GM12892 (cell line): ENCODE measurements at regions not wholly inside any gene's neighbourhood (a gene's known extent, or its start where the extent isn't known, plus 50 kb on each side); places are given as distances from the start of the nearest gene placed in this dataset.

ENCODE experiments used
- DNase-seq: peaks from one replicate; pipeline ENCODE4 v3.0.0; 2011; ENCODE audit not compliant: insufficient read length
- FAIRE-seq: peaks from 2 replicates; lab custom pipeline; 2011; peaks lifted over from hg19 to GRCh38; lab: Jason Lieb, UNC
- POLR2A ChIP-seq: IDR thresholded peaks from 2 replicates; pipeline ENCODE4 v1.6.1; 2011; ENCODE audit warnings: low read depth, low read length, control low read depth
- POLR2AphosphoS5 ChIP-seq: IDR thresholded peaks from 2 replicates; pipeline ENCODE4 v1.6.1; 2011; ENCODE audit warnings: low read depth, low read length, control low read depth
- TAF1 ChIP-seq: IDR thresholded peaks from 2 replicates; pipeline ENCODE4 v1.6.1; 2011; ENCODE audit warnings: low read depth, mild to moderate bottlenecking, control low read depth, low read length, borderline replicate concordance

- DNase-seq (no peak), FAIRE-seq (no peak)
- TF ChIP-seq POLR2A: no peak
These were observed 505.0 kb upstream of the THBS1 start for GRCh38 chr15:39075756-39076341.

DNA sequence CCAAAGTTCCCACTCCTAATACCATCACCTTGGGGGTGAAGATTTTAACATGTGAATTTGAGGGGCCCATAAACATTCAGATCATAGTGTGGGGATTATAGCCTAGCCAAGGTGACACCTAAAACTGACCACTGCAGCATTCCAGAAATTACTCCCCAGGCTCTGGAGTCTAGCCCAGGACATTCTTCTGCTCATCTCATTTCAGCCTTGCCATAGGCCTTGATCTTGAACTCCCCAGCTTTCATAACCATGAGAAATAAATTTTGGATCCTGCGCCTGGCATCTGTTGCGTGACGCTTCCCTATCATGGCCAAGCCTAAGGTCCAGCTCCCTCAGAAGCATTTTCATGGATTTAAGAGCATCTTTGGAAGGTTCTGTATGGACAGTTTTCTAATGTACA, 502.9 kb upstream of the THBS1 start:
- no peak for DNase-seq
- TF ChIP-seq POLR2AphosphoS5: no peak
- no peak for TF ChIP-seq POLR2A
- no peak for TF ChIP-seq TAF1
- no peak for FAIRE-seq

DNA sequence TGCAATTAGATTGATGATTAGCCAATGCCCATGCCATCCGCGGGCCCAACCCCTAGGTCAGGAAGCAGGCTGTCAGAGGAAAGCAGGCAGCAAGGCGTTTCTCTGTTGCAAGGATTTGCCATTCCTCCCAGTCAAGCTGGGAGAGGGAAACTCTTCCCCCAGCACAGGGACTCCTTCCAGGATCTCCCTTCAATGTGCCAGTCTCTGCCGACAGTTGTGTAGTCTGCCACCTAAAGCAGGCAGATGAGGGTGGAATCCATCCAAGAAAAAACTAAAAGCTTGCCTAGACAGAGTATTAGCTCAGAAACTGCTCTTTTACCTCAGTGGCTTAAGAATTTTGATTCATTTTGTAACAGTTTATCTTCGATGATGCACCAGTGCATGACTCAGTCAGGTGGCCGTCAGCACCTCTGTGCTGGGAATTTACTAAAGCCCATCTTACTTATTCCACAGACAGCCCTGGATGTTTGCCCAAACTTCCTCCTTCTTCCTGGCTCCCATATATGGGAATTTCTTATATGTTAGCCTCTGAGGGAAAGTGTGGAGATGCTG, 501.5 kb upstream of the THBS1 start:
- DNase-seq (no peak), FAIRE-seq (no peak)
- TF ChIP-seq POLR2AphosphoS5: no peak
- no peak for TF ChIP-seq TAF1
- no peak for TF ChIP-seq POLR2A

GRCh38 chr15:39083213-39083612, 497.7 kb upstream of the THBS1 start:
- DNase-seq (no peak), FAIRE-seq (no peak)
- TF ChIP-seq POLR2A: no peak

GRCh38 chr15:39084674-39085530, 496.0 kb upstream of the THBS1 start:
- no peak for FAIRE-seq
- TF ChIP-seq TAF1 (no peak), POLR2AphosphoS5 (no peak), POLR2A (no peak)
- DNase-seq: no peak

GRCh38 chr15:39086641-39087040, 494.2 kb upstream of the THBS1 start:
- no peak for FAIRE-seq

GRCh38 chr15:39088156-39088555, 492.7 kb upstream of the THBS1 start:
- no peak for DNase-seq
- TF ChIP-seq POLR2AphosphoS5 (no peak), POLR2A (no peak), TAF1 (no peak)
- no peak for FAIRE-seq

More at GRCh38 chr15:39086641-39087040, 494.2 kb upstream of the THBS1 start:
- TF ChIP-seq TAF1: no peak
- no peak for TF ChIP-seq POLR2AphosphoS5
- no peak for TF ChIP-seq POLR2A
- DNase-seq: no peak

DNA sequence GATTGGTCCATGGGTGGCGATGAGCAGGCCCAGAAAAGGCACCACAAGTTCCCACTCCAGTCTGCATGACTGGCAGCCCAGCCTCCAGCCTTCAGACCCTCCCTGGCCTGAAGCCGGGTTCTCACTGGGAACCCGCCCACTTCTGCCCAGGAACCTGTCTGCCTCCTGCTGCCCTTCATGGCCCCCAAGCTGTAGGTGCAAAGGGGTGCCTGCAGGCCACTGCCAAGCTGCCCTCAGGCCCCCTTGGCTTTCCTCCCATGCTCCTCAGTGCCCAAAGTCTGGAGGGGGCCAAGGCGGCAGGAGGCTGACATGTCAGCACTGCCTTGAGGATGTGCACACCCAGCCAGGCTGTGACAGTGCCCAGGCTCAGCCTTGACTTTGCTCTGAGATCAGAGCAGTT, 488.5 kb upstream of the THBS1 start:
- DNase-seq (no peak), FAIRE-seq (no peak)
- no peak for TF ChIP-seq TAF1
- no peak for TF ChIP-seq POLR2A
- TF ChIP-seq POLR2AphosphoS5: no peak

DNA sequence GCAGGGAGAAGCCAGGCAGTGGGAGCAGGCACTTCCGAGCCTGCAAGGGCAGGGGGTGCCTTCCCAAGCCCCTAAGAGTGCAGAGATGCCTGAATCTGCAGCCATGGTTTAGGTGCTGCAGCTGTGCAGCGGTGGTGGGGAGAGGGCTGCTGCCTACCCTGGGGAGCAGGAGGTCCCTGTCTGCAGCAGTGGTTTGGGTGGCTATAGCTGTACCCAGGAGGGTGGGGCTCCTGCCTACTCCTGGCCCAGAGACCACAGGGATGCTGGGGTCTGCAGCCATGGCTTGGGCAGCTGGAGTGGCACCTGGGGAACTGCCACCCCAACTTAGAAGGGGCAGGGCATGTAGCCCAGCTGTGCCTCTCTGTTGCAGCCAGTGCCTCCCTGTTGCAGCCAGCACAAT, 488.1 kb upstream of the THBS1 start:
- TF ChIP-seq TAF1: no peak
- no peak for TF ChIP-seq POLR2AphosphoS5
- TF ChIP-seq POLR2A: no peak
- DNase-seq (no peak), FAIRE-seq (no peak)

DNA sequence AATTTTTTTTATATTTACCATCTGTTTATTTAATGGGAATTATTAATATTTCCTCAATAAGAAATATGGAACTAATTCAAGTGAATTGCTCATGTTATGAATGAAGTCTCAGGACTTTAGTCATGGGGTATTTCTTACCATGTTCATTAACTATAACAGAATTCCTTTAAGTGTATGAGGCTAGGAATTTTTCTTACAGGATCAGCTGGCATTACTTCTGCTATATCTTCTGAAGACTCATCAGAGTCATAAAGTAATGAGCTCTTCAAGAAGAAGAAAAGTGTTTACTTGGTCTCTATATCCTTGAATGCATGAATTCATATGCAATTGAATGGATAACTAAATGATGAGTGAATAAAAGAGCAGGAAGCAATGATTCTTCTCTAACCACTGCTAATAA, 486.8 kb upstream of the THBS1 start:
- DNase-seq (no peak), FAIRE-seq (no peak)
- TF ChIP-seq TAF1 (no peak), POLR2AphosphoS5 (no peak), POLR2A (no peak)

DNA sequence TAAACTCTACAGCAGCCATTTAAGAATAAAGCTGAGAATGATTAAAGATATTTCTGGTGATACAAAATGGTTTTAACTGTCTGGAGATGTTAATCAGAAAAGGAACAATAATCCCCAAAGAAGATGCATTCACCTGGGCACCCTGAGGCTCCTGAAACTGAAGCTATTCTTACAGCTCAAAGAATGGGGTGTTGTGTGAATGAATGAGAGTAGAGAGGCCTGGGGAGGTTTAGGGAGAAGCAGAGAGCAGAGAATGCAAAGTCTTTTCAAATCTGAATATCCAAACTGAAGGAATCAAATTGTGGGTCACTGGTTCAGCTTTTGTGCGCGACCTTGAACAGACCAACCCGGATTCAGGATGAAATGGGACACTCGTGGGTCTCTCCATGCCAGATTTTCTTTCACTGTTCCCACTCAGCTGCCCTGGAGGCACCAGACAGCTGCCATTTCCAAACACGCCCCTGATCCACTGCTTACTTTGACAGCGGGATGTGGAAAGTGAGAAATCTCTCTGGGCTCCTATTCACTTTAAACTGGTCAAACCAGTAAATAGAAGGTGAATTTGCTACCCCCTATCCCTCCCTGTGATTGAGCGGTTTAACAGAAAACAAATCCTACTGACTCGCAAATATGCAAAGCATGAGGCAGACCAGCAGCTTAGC, 485.5 kb upstream of the THBS1 start:
- no peak for FAIRE-seq
- TF ChIP-seq POLR2AphosphoS5: no peak
- no peak for TF ChIP-seq TAF1
- no peak for TF ChIP-seq POLR2A
- no peak for DNase-seq

DNA sequence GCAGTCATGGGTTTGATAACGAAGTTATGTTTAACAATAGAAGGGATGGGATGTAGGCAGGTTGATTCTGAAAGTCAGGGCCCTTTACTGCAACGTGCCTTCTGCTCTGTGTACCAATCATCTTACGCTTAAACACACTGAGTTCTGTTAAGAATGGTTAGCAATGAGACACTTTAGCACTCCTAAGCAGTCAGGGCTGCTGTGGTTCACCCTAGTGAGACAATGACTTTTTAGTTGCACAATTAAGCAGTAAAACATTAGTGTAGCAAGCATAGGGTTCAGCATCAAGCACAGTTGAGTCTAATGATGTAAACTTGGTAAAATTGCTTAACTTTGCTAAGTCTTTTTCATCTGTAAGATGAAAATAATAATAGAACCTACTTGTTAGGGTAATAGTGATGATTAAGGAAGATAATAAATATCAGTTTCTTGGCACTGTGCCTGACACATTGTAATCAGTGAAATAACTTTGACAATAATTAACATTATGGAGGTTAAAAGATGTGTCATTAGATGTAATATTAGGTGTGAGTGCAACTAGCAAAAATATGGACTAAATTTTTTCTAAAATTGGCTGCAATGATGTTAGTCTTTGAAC, 484.2 kb upstream of the THBS1 start:
- TF ChIP-seq POLR2A (no peak), TAF1 (no peak), POLR2AphosphoS5 (no peak)
- FAIRE-seq: no peak
- DNase-seq: no peak
